GM18861 (cell line): ENCODE measurements at regions not wholly inside any gene's neighbourhood (a gene's known extent, or its start where the extent isn't known, plus 50 kb on each side); places are given as distances from the start of the nearest gene placed in this dataset.

ENCODE experiments used
- ATAC-seq: cut with Tn5 transposase; IDR thresholded peaks from one replicate; pipeline ENCODE4 v1.9.1; 2021; ENCODE audit not compliant: unreplicated experiment

DNA sequence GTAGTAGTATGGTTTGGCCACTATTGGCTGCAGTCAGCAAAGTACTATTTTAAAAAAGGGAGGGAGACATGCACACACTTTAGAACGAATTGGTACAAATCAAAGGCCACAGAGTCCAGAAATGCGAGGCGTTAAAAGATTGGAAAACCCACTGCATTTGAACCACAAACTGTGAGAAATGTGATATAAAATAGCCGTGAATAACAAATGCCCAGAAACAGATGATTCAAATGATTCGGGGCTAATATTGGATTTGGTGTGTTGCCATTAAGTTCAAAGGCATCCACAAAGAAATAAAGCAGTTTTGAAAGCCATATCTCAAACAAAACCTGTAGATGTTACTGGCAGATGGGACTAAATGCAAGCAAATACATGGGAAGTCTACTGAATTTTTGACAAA is 140.9 kb upstream of the HMHB1 start:
- no peak for ATAC-seq

DNA sequence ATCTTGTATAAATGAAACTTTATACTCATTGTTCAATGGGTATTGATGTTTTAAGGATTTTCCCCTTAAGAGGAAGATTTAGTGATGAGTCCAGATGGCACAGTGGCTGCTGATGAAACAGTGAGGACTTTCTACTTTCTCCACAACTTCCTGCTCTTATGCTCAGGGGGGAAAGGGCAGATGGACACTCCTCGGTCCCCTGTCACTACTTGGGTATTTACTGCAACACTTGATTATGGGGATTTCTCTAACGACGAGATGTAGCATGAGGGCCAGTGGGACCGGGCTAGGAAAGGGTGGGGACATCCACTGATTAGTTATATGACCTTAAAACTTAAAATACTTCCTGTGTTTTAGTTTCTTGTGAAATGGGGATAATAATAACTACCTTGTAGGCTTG is 146.1 kb upstream of the HMHB1 start:
- ATAC-seq: no peak

DNA sequence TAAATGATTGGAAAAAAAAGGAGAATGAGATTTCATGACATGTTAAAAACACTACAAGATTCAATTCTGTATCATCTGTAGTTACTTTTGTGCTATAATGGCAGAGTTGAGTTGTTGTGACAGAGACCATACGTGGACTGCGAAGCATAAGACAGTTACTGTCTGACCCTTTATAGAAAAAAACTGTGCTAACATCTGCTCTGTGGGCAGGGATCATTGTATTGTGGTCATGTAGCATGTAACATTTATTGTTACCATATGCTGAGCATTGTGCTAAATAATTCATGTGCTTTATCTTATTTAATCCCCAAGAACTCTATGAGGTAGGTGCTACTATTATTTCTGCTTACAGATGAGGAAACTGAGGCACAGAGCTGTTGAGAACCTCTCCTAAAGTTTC is 147.3 kb upstream of the HMHB1 start:
- ATAC-seq: no peak

DNA sequence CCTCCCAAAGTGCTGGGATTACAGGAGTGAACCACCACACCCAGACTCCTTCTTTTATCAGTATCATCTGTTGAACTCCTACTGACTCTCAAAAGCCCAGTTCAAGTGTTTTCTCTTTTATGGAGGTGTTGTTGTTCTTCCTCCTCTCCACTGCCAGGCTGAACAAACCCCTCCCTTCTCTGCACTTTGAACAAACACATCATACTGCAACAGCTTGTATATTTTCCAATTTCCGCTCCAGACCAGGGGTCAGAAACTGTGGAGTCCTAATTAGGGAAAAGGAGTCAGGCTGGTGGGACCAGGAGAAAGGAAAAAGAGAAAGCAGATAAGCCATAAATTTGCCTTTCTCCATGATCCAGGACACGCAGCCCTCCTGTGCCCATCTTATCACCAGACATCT is 148.1 kb upstream of the HMHB1 start:
- no peak for ATAC-seq

DNA sequence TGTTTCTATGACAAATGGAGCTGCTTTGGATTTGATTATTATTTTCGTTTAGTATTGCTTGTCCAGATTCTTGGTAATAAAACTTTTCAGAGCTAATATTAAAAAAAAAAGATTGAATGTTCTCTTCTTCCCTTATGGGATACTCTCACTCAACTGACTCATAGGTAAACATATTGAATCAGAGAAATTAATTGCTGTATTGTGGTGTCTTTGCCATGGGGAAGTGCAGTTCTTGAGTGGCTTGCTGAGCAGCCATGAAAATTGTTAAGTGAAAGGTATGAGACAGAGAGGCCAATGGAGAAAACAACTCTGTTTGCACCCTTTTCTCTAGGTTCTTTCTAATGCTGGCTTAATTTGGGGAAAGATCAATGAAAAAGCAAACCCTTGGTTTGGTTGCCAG is 149.9 kb upstream of the HMHB1 start:
- ATAC-seq: no peak

DNA sequence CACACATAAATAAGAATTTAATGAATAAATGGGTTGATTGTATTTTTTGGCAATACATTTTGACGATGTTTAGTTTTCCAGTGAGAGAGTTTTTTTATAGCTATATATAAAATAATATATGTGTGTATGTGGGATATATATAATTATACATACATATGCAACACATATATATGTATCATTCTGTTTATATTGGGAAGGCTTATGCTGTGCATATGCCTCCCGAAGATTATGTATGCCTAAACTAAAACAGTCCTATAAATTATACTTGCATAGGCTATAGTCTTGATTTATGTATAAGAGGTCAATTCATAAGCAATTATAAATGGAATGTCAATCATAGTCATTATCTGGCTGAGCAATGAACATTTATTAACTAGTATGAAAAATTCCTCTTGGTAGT is 151.3 kb upstream of the HMHB1 start:
- ATAC-seq: no peak

DNA sequence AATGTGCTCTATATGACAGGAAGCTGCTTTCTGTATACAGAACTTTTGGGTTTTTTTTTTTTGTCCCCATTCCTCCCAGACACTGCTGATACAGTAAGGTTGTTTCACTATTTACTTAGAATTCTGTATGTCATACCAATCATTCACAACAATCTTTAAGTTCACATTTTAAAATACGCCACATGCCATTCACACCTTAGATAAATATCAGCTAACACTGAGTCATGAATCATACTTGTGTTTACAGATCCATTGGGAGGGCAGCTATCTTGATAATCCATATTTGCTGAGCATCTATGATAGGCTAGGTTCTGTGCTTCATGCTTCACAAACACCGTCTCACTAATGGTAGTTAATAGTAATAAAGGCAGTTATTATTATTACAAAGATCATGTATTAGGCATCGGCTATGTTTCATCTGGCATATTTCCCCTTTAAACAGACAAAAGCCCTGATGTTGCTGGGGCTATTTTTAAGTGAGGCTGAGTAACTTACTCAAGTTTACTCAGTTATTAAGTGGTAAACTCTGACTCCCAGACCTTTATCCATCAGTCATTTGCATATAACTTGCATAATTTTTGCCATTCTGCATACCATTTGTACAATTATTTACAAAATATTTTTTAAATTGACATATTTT is 152.2 kb upstream of the HMHB1 start:
- ATAC-seq: no peak

DNA sequence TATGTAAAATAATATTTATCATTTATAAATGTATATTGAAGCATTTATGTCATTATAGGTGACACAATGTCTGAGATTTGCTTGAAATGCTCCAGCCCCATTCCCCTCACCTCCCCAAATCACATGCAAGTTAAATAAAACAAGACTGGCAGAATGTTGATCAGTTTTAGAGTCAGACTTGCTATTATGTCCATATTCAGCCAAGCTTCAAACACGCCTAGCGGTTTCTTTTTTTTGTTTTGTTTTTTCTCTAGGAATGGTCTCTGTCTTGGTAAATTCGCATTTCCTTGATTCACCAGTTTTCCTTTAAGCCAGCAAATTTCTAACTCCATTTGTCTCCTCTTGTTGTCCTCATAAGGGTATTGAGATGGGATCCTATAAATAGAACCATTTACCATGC is 153.0 kb upstream of the HMHB1 start:
- ATAC-seq: no peak

DNA sequence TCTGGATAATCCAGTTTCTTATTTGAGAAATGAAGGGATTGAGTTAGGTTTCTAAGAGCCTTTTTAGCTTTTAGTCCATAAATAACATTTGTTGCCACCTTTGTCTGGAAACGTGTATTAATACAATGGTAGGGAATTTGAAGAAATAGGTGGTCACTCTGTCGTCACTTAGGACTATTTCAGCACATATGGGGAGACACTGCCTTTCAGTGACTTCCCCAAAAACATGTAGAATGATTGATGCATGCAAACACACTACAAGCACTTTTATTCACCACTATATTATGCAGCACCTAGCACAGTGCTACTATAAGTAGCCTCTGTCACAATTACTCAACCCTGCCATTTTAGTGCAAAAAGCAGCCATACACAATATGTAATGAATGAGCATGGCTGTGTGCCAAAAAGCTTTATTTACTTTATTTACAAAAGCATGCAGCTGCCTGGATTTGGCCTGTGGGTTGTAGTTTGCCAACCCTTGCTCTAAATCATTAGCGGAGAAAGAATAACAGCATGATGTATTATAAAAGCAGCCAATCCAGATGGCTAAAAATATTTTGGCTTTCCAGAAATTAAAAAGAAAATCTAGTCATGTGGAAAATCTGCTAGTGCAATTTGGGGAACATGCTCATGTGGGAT is 154.2 kb upstream of the HMHB1 start:
- no peak for ATAC-seq

DNA sequence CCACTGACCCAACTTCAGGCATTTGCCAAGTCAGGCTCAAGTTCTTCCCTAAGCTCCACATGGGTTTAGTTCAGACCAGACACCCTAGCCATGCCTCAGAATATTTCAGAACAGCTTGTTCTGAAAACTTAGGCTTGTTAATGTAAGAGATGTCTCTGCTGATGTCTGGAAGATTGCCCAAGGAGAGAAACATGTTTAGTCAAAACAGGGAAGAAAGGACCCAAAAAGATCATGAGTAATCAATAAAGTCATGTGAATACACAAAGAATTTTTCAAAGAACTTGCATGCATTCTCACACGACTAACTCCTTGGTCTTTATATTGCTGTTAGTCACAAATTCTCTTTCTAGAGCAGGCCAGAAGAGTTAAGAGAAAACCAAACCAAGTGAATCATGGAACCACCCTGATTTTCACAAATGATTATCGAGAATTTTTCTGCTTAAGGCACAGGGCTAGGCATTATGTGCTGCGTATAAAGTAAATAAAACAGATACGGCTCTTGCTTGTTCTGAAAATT is 158.1 kb upstream of the HMHB1 start:
- ATAC-seq: no peak

DNA sequence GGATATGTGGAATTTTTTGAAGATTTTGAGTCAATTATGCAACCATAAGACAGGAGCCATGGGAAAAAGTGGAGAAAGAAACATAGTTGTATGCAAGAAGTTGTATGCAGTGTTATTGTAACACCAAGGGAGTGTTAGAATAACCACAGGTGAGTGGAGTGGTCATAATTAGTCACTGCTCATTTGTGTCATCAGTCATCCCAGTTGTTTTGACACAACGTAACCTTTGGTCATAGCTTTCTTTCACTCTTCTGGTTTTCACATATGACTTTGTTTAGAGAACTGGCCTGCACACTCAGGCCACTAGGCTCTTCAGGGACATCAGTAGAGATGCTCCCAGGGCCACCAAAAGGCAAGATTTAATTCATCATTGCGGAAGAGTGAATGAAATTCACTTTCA is 158.7 kb upstream of the HMHB1 start:
- peak; percentile 74 for ATAC-seq

DNA sequence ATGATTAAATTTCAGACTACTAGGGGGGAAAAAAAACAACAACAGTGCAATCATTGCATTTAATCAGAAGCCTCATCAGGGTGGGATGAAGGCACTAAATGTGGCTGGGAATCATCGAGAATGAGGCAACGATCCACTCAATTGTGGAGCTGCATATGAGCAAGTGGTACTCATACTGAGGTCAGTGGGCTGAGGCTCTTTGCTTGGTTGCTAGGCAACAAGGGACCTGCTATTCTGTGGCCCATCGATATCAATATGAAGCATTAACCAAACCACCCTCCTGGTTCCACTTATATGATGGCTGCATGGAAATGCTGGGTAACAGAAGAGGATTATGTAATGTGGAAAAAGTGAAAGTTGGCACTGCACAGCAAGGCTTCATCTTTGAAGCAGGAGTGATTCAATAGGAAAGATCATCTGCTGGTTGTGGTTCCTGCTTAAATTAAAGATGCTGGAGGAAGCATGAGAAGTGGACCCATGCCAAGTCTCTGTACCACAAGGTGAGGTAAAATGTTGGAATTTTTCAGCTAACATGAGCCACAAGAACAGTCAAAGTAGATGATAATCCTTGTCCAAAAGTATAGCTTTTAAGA is 159.8 kb upstream of the HMHB1 start:
- no peak for ATAC-seq

DNA sequence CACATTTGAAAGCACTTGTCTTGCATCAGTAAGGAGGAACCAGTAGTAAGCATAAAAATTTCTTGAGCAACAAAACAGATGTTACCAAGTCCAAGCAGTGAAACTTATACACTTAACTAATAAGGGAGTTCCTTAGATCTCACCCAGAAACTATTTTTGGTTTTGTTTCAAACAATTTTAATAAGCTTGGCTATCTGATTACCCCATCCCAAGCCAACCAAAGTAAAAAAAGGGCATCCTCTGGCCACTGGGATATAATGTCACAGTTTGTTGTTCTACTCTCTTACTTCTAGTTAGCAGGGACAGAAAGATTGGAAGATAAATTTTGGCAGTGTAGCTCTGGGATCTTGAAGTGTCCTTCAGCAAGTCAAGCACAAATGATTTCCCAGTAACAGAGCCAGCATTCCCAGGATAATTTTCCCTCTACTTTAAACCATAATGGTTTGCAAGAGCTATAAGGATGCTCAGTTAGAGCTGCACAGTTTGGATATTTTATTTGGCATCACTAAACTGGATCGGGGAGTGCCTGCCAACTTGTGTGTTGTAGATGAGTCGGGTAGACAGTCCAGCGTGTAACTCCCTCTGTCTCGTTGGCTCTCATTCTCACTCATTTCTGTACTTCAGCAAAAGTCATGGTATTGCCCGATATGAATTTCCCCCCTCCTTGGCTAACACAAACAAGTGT is 161.9 kb upstream of the HMHB1 start:
- ATAC-seq: no peak

DNA sequence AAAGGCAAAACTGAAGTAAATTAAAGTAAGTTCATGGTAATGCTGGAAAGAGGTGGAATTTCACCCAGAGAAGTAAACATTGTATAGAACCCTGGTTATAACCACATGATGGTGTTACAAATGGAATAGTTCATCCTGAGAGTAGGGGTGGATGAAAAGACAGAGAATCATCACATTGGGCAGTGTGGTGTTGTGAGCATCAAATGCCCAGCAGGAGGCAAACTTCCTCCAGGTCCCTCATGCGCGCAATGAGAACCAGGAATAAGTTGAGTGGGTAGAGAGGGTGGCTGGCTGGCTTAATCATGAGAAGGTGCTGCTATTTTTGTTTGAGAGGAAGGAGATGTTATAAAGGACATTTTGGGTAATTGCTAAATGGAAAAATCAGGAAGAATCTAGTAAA is 163.3 kb upstream of the HMHB1 start:
- ATAC-seq: no peak

DNA sequence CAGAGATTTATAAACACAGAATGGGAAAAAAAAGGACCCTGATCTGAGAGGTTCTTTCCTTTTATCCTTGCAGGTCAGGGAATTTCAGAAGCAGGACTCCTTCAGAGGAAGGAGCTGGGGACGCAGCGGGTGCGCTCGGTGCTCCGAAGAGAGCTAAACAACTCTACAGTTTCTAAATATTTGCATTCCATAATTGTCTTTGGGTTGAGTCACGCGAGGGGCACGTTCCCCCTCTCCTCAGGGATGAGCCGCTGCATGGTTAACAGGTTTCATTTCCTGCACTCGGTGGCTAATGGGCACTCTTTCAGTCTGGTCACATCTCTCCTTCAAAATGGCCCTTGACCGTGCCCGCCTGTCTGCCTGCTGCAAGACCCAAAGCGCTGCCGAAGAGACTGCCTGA is 165.0 kb upstream of the HMHB1 start:
- ATAC-seq: no peak

DNA sequence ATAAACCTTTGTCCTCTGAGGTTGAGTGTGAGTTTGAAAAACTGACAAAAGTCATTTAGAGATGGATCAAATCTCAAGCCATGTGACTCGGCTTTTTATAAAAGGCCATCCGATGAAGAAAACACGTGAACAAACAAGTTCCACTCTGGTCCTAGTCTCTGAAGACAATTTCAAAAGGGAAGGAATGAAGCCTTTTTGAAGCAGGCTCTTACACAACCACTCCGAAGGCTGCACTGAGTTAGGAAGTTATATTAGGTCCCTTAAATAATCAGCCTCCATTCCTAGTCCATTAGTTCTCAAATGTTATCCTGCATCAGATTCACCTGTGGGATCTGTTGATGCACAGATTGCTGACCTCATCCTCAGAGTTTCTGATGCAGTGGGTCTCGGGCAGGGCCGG is 166.6 kb upstream of the HMHB1 start:
- ATAC-seq: no peak

DNA sequence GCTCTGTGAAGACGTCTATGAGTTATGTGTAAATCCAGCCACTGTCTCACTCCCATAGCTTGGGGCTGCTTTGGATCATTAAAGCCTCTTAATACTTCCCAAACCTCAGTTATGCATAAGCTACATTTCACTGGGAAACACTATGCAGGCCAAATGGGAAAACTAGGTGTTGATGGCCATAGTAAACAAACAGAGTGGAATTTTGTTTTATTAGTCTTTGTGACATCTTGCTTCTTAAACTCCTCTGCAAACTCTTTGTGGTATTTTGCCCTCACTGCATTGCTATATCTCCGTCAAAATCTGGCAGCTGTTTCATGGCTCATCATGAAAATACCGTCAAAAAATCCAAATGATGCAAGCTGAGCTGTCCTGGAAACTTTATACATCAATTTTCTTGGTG is 167.2 kb upstream of the HMHB1 start:
- ATAC-seq: no peak

DNA sequence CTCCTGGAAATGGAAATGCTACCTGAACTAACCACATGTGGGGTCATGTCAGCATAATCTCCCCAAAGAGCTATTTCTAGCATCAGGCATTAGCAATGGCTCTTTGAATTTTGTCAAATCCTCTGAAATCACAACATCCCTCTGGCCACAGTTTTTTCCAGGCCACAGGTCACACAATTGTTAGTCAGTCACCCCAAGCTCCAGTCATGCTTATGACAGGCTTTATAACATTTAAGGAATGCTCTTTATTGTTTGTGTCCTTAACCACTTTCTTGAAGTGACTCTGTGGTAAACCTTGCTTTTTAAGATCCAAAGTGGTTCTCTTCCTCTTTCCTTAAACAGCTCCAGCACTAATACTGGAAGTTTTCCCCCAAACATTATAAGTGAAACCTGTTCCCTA is 169.2 kb upstream of the HMHB1 start:
- no peak for ATAC-seq

DNA sequence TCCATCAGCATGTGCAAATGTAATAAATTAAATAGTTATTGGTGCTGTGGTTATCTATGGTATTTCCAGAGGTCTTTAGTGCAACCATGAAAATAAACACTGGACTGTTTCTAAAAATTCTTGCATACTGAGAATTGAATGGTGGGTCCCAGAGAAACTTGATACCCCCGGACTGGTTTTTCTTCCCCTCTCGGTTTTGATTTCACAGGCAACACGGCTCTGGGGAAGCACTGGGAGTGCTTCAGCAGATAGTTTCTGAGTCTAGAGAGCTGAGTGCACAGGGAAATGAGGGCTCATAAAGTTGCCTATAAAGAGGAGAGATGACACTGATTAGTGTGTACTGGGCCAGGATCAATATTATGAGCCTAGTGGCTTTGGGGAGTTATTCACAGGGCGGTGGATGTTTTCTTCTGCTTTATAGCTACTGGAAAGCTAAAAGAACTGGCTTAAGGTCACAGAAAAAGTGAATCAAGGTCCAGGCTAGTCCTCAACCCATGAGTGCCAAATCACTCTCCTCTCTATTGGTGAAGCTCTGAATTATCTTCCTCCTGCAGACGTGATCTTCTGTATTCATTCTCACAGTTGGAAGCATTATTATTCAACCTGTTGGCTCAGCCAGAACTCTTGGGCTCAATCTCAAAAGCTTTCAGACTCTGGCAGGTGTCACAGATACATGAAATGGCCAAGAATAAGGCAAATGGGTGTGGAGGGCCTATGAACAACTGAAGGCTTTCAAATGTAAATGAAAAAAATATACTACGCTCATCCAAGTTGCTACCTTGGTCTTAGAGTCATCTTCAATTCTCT is 170.2 kb upstream of the HMHB1 start:
- ATAC-seq: no peak

DNA sequence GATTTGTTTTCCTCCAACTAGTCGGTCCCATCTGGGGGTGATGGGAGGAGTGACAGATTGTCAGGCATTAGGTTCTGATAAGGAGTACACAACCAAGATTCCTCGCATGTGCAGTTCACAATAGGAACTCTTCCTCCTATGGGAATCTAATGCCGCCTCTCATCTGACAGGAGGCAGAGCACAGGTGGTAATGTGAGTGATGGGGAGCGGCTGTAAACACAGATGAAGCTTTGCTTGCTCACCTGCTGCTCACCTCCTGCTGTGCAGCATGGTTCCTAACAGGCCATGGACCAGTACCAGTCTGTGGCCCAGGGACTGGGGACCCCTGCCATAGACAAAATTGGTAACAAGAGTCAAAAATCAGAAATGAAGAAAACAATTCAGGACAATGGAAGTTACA is 173.3 kb upstream of the HMHB1 start:
- no peak for ATAC-seq

DNA sequence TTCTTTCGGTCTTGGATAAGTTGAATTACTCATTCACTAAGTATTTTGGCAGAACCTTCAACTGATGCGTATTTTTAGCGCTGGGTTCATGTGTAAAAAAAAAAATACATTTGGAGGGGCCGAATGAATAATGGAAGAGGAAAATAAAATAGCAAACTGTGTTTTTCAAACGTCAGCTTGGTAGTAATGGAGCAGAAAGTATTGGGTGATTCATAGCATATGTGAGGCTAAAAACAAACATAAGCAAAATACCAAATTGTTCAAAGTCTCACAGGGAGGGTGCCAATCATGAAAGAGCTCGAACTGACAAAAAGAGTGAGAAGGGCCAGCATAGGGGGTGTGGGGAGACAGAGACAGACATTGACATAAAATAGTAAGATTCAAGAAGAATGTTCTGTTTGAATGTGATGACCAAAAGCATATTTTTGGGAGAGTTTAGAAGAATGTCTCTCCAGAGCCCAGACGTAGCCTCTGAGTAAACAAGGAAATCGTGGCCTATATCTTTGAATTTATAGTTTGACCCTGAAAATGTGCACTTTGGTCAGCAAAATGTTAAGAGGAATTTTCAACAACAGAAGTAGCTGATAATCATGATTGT is 174.9 kb upstream of the HMHB1 start:
- ATAC-seq: no peak
